Anterior cingulate cortex (tissue), 58 donors: ENCODE measurements at regions not wholly inside any gene's neighbourhood (a gene's known extent, or its start where the extent isn't known, plus 50 kb on each side); places are given as distances from the start of the nearest gene placed in this dataset.

Experiments used
- DNase-seq, 58 donors: peaks; one replicate each; lab custom pipeline; 2025; lab: John Stamatoyannopoulos, UW

GRCh38 chr2:120826716-120827410 is 91.2 kb downstream of the GLI2 start:
- DNase-seq, result peak in 2 of 58 donors; percentile 7 to 16

- no peak for DNase-seq
These were observed 92.4 kb downstream of the GLI2 start for GRCh38 chr2:120828066-120828465.

GRCh38 chr2:120828829-120829632 is 93.4 kb downstream of the GLI2 start:
- no peak for DNase-seq

DNA sequence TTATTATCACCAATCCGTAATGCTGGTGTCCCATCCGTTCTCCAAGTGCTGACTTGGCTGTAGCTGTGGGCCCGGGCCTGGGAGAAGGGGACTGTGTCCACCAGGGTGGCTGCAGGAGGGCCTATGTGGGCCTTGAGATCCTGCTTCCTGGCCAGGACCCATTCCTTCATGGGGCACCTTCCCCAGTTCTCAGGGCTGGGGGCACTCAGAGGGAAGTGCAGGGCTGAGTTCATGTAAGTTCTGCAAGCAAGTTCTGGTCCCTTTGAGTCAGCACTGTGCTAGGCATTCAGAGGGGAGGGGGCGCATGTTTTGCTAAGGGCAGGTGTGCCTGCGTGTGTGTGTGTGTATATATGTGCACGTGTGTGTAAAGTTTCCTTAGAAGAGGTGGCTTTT is 94.0 kb downstream of the GLI2 start:
- no peak for DNase-seq

DNA sequence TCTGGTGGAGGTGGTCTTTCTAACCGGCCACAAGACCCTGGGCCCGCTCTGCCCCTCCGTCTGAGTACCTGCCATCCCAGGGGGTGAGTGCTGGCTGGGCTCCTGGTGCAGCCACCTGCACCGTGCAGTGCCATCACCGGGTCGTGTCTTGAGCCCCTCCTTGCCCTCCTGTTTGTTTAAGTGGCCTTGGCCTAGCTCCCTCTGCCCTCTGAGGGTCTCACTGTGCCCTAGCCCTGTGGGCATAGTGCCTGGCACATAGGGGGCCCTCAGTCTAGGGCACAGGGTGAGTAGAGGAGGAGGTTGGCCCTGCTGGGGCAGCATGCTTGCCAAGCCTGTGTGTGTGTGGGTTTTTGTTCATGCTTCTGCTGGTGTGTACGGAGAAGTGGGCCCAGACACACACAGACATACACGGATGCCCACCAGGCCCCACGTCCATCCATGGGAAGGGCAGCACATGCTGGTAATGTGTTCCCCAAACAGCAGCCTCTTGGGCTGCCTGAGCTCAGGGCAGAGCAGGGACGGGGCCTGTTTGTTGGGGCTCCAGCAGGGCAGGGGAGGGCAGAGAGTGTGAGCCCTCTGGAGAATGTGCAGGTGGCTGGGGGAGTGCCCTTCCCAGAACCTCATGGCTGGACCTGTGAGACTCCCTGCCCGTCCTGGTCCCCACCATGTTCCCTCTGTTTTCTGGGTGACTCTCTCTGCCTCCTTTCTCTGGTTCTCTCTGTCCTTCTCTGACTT is 94.6 kb downstream of the GLI2 start:
- DNase-seq, result no peak

DNA sequence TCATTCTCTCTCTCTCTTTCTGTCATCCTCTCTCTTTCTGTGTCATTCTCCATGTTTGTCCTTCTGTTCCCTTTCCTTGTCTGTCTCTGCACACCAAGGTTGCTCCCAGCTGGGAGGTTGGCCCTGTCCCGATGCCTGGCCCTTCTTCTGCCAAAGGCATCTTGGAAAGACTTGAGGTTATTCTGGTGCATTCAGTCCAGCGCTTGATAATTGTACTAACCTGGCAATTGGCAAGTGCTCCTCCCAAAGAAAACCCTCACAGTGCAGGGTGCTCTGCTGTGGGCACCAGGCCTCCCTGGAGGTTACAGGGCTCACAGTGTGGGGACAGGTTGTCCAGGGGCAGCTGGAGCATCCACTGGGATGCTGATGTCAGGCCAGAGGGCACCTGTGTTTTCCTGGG is 95.4 kb downstream of the GLI2 start:
- peak in 3 of 58 donors; percentile 17 to 20 (median 19) for DNase-seq

DNA sequence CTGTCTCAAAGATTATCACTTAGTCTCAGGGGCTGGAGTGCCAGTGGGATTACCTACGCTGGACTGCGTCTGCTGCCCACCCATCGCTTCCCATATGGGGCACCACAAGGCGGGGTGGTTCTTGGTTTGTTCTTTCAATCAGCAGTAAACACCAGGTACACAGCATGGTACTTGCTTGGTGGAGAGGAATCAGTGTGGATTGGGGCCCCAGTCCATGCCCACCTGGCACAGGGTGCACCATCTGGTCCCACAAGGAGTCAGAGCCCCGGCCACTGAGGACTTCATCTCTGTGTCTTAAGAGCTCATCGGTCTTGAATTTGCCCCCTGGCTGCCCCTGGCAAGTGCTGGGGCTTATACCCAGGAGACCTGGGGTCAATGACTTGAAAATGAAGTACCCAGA is 96.2 kb downstream of the GLI2 start:
- no peak for DNase-seq

- no peak for DNase-seq
These were observed 96.8 kb downstream of the GLI2 start for GRCh38 chr2:120832296-120833070.

GRCh38 chr2:120833127-120833675 is 97.5 kb downstream of the GLI2 start:
- DNase-seq, result no peak

- no peak for DNase-seq
These were observed 98.5 kb downstream of the GLI2 start for GRCh38 chr2:120834206-120834605.

DNA sequence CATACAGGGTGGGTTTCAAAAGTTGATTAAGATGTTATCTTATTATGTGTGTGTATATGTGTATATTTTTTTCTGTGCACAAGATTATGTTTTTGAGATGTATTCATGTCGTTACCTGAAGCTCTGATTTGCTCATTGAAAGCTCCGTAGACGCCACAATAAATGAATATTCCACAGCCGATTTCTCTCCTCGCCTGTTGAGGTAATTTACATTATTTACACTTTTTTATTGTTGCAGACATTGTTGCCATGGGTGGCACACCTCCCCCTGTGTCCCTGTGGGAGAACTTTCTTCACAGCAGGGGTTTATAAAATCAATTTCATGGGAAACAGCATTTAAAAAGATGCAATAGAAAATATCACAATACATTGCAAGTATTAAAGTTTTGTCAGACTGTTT is 100.6 kb downstream of the GLI2 start:
- DNase-seq, result no peak

- no peak for DNase-seq
These were observed 105.3 kb downstream of the GLI2 start for GRCh38 chr2:120840795-120841487.

DNA sequence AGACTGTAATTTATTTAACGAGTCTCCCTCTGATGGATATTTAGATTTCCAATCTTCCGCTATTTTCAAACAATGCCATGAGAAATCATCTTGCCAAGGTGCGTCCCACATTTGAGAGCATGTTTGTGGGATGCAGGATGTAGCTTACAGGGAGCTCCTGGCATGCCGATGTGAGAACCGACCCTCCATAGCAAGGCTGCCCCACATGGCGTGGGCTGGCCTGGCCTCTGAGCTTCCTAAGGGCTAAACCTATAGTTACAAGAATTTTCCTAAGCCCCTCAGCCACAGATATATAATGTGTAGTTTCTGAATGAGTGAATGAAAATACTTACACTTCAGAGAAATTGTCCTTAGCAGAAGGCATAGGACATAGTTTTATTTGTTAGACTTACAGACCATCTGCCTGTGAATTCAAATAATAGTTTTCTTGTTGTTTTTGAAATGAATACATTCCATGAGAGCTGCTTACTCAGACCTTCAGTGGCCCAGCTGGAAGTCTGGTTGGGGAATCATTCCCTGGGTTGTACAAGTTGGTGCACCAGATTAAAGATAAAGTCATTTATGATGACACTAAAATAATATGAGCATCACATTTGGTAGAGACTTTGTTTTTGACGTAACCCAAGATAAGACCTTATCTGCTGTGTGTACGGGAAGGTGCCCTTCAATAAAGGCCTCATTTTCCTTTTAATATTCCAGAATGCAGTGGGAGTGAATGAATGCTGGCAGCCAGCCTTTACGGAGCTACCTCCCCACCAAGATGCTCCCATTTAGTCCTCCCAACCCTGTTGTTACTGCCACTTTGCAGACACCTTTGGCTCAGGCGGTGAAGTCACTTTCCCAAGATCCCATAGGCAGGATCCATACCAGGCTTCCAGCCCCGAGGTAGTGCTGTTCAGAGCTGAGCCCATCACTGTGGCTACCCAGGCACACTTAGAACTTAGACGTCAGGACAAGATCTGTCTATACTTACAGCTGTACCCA is 107.1 kb downstream of the GLI2 start:
- DNase-seq, result no peak

DNA sequence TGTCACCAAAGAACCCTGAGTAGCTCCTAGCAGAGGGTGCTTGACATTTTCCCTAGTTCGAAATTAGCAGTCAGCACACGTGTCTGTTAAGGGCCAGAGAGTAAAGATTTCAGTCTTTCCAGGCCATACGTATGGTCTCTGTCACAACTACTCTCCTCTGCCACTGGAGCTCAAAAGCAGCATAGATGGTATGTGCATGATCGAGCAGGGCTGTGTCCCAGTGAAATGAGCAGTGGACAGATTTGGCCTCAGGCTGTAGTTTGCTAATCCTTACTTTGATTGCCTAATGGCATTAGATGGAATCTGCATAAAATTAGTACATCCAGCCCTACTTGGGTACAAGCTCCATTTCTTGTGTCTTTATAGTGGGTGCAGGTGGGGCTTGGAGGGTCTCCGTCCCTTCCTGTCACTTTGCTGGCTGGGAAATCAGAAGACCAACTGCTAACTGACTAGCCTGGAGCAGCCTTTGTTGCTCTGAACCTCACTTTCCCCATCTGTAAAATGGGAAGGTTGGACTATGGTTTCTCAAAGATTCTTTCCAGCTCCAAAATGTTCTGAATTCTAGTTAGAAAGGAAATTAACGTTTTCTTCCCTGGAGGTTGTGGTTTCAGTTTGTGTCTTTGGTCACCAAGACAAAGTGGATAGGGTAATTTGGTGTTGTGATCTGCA is 108.5 kb downstream of the GLI2 start:
- no peak for DNase-seq

DNA sequence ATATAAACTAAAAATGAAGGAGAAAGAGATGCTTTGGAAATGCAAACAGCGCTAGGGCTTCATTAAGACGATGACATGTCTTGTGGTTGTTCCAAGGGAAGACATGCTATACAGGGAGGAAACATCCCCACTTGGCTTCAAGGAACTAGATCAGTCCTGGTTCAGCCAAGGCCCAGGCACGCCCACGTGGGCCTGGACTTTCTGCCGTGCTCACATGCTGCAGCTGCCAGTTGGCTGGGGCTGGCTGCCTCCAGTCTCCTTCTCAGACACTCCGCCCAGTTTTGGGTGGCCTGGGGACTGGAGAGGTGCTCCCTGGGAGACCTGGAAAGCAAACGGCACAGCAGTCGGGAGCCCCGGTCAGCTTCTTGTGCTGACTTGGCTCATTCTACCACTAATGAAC is 109.6 kb downstream of the GLI2 start:
- DNase-seq, result no peak

DNA sequence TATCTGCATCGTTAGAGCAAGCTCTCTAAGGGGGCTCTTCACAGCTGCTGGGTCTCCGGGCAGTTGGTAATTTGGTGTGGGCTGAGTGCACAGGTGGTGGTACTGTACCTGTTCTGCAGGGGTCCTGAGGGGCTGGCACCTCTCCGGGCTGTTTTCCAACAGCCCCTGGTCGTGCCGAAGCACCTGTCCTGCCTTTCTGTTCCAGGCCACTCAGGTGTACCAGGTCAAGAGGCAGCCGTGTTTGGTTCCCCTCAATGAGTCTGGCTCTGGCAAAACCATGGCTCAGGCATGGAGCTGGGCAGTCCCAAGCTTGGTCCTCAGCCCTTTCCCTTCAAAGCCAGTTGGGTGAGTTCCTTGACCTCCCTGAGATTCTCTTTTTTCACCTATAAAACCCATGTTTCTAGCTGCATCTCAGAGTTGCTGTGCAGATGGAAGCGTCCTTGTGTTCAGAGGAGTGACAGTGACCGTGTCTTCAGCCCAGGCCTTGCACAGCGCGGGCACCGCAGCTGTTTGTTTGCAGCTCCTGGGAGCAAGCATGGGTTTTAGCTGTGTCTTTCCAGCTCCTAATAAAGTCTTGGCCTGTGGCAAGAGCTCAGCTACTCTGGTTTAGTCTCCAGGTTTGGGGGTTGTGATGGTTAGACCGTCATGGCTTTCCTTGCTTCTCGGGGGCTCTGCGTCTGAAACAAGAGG is 110.9 kb downstream of the GLI2 start:
- DNase-seq, result no peak

DNA sequence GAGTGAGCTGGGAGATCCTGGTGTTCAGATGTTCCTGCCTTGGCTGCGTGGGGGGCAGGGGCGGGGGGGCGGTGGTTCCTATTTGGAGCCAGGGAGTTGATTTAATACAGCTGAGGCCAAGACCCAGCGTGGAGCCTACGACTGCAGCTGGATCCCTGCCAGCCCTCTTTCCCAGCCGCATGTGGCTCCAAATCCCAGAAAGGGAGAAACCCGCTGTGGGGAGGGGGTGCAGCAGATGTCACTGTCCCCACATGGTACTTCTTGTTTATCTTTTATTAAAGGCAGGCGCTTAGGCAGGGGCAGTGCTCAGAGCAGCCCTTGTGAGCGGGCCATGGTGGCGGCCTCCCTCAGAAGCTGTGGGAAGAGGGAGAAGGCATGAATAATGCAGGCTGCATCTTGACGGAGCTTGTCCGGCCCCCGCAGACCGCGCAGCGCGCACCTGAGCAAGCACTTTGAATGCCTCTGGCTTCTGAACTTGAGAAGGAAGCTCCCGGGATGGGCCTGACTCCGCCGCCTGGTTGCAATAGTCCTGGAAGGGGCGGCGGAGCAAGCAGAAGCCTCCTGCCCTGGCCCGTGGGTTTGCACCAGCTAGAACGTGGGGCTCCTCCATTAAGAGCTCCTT is 112.1 kb downstream of the GLI2 start:
- DNase-seq, result peak in 20 of 58 donors; percentile 10 to 63 (median 28)
